ENCODE measurements at regions not wholly inside any gene's neighbourhood (a gene's known extent, or its start where the extent isn't known, plus 50 kb on each side); places are given as distances from the start of the nearest gene placed in this dataset.

- TF ChIP-seq, protein P1, sequence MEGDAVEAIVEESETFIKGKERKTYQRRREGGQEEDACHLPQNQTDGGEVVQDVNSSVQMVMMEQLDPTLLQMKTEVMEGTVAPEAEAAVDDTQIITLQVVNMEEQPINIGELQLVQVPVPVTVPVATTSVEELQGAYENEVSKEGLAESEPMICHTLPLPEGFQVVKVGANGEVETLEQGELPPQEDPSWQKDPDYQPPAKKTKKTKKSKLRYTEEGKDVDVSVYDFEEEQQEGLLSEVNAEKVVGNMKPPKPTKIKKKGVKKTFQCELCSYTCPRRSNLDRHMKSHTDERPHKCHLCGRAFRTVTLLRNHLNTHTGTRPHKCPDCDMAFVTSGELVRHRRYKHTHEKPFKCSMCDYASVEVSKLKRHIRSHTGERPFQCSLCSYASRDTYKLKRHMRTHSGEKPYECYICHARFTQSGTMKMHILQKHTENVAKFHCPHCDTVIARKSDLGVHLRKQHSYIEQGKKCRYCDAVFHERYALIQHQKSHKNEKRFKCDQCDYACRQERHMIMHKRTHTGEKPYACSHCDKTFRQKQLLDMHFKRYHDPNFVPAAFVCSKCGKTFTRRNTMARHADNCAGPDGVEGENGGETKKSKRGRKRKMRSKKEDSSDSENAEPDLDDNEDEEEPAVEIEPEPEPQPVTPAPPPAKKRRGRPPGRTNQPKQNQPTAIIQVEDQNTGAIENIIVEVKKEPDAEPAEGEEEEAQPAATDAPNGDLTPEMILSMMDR (IDR thresholded peaks at IDR 0.05), result no peak
- no peak for TF ChIP-seq POLR2A (IDR thresholded peaks at IDR 0.05)
Observed at GRCh38 chr3:187805774-187806173, 60.5 kb upstream of the BCL6 start.

Data from lower leg skin (tissue), 3 donors.